C1 segment of cervical spinal cord (tissue), 14 donors: ENCODE measurements at regions not wholly inside any gene's neighbourhood (a gene's known extent, or its start where the extent isn't known, plus 50 kb on each side); places are given as distances from the start of the nearest gene placed in this dataset.

Source experiments
- DNase-seq, 14 donors: peaks; one replicate each; lab custom pipeline; 2025; lab: John Stamatoyannopoulos, UW

GRCh38 chr7:8378349-8379019, 54.9 kb upstream of the NXPH1 start:
- peak in 1 of 14 donors; percentile 23 for DNase-seq

DNA sequence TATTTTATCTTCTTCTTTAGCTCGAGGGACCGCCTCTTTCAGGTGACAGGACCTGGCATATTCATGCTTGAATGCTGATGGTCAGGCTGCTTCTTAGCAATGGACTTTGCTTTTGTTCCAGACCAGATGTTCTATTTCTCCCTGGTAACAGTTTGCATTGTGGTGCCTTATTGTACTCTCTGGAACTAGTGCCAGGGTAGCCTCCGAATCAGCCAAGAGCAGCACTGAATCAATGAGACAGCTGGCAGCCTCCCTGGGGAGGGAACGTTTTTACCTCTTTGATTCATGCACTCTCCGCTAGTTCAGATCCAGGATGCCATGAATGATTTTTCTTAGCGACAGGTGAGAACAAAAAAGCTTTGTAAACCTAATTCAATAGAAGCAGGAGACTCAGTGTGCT, 54.1 kb upstream of the NXPH1 start:
- DNase-seq = peak in 9 of 14 donors; percentile 28 to 56 (median 41)

- no peak for DNase-seq
Measured at GRCh38 chr7:8380130-8380529, 53.3 kb upstream of the NXPH1 start.

DNA sequence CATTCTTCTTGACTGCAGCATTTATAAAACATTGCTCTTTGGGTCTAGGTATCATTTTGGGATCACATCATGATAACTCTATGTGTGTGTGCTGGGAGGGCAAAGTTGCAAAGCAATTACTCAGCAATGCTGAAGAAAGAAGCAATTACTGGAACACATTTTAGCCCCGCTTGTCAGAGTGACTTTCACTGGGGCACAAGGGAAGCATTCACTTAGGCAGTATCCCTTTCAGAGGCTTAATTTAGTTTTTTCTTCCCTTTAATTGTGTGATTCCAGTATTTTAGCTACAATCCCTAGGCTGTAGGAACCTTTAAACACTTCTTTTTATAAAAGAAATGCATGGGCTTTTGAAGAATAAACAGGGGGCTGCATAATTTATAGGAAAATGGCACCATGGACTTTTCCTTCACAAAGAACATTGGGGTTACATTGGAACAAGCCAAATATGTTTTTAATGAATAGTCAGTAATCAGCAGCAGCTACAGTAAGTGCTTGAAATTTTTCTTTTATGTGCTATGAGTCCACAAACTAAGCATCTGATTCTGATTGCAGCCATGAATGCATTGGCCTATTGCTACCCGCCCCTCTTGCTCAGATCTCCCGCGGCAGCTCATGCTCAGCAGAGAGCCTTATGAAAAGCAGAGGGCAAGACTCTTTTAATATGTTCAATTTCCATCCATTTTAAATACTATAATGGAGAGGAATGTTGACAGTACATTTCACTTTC, 51.2 kb upstream of the NXPH1 start:
- no peak for DNase-seq
